Adrenal gland (tissue), 9 donors: ENCODE measurements at regions not wholly inside any gene's neighbourhood (a gene's known extent, or its start where the extent isn't known, plus 50 kb on each side); places are given as distances from the start of the nearest gene placed in this dataset.
A peak's percentile ranks its signal among the peaks of the same experiment; 100 is the strongest.

Source experiments
- DNase-seq, 7 donors: peaks; one replicate each; pipeline ENCODE4 v3.0.0-alpha.2; 2019 to 2020
- H3K27ac ChIP-seq, 5 donors: fragments of 200-600 bp; sonication (generic) in 4 of 5; 1 replicate in 3 of 5; 2 replicates in 2 of 5; pipeline versions ENCODE4 v1.5.1 to v1.8.0; 2016 to 2020; ENCODE audit warnings: mild to moderate bottlenecking in 1 of 5
- H3K27me3 ChIP-seq: fragments of 200-600 bp; 2 replicates; pipeline ENCODE4 v1.8.0; 2021
- H3K36me3 ChIP-seq, 2 donors: fragments of 200-600 bp; replicated peaks in 1 of 2; 1 replicate in 1 of 2; 2 replicates in 1 of 2; pipeline versions ENCODE4 v1.5.1 to v1.8.0; 2018 to 2022
- H3K4me1 ChIP-seq, 2 donors: fragments of 200-600 bp; replicated peaks in 1 of 2; 1 replicate in 1 of 2; 2 replicates in 1 of 2; pipeline versions ENCODE4 v1.5.1 to v1.8.0; 2018 to 2021
- H3K4me3 ChIP-seq, 4 donors: fragments of 200-600 bp; sonication (generic) in 3 of 4; one replicate each; pipeline ENCODE4 v1.5.1; 2016 to 2018
- H3K9me3 ChIP-seq, 3 donors: fragments of 200-600 bp; sonication (generic) in 1 of 3; replicated peaks in 1 of 3; 1 replicate in 2 of 3; 2 replicates in 1 of 3; pipeline versions ENCODE4 v1.5.1 to v1.8.0; 2016 to 2021
- POLR2A ChIP-seq, 2 donors: fragments of 450-650 bp; IDR thresholded peaks; one replicate each; pipeline ENCODE4 v1.6.1; 2017; ENCODE audit warnings: antibody characterized with exemption in 2 of 2, mild to moderate bottlenecking in 2 of 2, moderate library complexity in 1 of 2
- WGBS, 4 donors: extraction: QIAGEN DNeasy Blood & Tissue Kit in 2 of 4; methylation state at CpG; one replicate each; pipeline versions ENCODE4 v1.1.5 to v1.1.7; 2013 to 2017; 5-methylcytosine and 5-hydroxymethylcytosine counted together
- intact Hi-C, 2 donors: fragments of 100-400 bp; cut with DNase I; formaldehyde crosslinking; loops; one replicate each; pipeline versions ENCODE4 v1.14.1 to v1.15.0; 2022 to 2023
- TF ChIP-seq, protein P1 (sequence below), 6 experiments: fragments of 450-650 bp in 4 of 6; fragments of 200-600 bp in 2 of 6; sonication (generic) in 1 of 6; IDR thresholded peaks; 1 replicate in 5 of 6; 2 replicates in 1 of 6; pipeline versions ENCODE4 v1.5.1 to v1.8.0; 2016 to 2021; ENCODE audit warnings: antibody characterized with exemption in 6 of 6, mild to moderate bottlenecking in 2 of 6, moderate library complexity in 1 of 6
- donor health status: healthy with polysubstance abuse.
- donor health status: Bipolar disorder and iron deficiency.
- donor health status: DM: yes; HTN: yes; CAD: no.
- donor health status: DM: no; HTN: no; CAD: no.
- donor health status: DM: no; HTN: no; CAD: no.

DNA sequence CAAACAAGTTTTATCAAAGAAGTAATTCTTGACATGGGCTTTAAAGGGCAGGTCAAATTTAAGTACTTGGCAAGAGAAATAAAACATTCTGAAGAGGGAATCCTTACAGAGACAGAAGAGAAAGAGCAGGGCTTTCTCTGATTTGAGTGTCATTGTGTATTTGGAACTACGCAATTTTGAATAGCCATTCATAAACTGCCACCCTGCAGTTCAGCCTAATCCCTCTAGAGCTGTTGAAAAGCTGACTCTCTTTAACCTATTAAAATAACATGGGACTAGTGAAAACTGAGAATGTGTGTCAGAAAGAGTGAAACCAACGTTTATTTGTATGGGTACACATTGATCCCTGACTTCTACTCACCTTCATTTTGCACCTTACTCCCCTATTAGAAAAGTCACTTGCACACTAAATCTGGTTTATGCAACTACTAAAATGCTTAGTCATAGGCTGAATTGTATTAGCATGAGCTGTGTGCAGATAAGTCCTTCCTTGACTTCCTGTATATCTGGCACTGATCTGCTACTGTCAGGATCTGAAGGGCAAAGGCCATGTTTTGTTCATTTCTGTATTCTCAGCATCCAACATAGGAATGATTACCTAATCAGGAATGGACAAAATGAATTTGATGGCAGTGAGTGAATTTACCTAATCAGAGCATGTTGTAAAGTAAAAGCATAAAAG lies 458.9 kb downstream of the NOVA1 start:
- H3K27me3 ChIP-seq = no peaks in the 10 kb centered on the region
- TF ChIP-seq, protein P1, sequence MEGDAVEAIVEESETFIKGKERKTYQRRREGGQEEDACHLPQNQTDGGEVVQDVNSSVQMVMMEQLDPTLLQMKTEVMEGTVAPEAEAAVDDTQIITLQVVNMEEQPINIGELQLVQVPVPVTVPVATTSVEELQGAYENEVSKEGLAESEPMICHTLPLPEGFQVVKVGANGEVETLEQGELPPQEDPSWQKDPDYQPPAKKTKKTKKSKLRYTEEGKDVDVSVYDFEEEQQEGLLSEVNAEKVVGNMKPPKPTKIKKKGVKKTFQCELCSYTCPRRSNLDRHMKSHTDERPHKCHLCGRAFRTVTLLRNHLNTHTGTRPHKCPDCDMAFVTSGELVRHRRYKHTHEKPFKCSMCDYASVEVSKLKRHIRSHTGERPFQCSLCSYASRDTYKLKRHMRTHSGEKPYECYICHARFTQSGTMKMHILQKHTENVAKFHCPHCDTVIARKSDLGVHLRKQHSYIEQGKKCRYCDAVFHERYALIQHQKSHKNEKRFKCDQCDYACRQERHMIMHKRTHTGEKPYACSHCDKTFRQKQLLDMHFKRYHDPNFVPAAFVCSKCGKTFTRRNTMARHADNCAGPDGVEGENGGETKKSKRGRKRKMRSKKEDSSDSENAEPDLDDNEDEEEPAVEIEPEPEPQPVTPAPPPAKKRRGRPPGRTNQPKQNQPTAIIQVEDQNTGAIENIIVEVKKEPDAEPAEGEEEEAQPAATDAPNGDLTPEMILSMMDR (IDR thresholded peaks at IDR 0.05) = peak in 1 of 6 experiments; percentile 26
- TF ChIP-seq POLR2A (IDR thresholded peaks at IDR 0.05) = no peak
- no peaks in the 10 kb centered on the region for H3K9me3 ChIP-seq
- no peaks in the 10 kb centered on the region for H3K4me1 ChIP-seq
- peak overlapping the region in 1 of 5 donors; percentile 29 for H3K27ac ChIP-seq
- DNase-seq = peak in 1 of 7 donors; percentile 13
- intact Hi-C loops = no loop called here
- no peaks in the 10 kb centered on the region for H3K36me3 ChIP-seq
- WGBS, 4 donors = 30 to 49% (median 36%) methylated on average over 2 of the region's 2 CpGs
- H3K4me3 ChIP-seq = no peak overlapping the region

DNA sequence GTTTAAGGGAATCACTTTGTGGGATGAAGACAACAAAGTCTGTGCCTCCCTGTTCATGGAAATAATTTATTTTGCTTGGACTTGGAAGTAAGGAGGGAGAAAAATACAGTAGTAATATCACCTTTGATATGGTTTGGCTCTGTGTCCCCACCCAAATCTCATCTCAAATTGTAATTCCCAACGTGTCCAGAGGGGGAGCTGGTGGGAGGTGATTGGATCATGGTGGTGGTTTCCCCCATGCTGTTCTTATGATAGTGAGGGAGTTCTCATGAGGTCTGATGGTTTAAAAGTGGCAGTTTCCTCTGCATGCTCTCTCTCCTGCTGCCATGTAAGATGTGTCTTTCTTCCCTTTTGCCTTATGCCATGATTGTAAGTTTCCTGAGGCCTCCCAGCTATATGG lies 460.7 kb downstream of the NOVA1 start:
- Histone ChIP-seq H3K9me3 (no peaks in the 10 kb centered on the region), H3K36me3 (no peaks in the 10 kb centered on the region), H3K4me1 (no peaks in the 10 kb centered on the region), H3K4me3 (no peak overlapping the region), H3K27ac (no peak overlapping the region), H3K27me3 (no peaks in the 10 kb centered on the region)
- intact Hi-C loops = no loop called here
- 29 to 45% (median 35%) methylated on average over 1 of the region's 1 CpG for WGBS, 4 donors
- DNase-seq = no peak
- no peak for TF ChIP-seq POLR2A (IDR thresholded peaks at IDR 0.05)
- TF ChIP-seq, protein P1 (IDR thresholded peaks at IDR 0.05) = no peak

DNA sequence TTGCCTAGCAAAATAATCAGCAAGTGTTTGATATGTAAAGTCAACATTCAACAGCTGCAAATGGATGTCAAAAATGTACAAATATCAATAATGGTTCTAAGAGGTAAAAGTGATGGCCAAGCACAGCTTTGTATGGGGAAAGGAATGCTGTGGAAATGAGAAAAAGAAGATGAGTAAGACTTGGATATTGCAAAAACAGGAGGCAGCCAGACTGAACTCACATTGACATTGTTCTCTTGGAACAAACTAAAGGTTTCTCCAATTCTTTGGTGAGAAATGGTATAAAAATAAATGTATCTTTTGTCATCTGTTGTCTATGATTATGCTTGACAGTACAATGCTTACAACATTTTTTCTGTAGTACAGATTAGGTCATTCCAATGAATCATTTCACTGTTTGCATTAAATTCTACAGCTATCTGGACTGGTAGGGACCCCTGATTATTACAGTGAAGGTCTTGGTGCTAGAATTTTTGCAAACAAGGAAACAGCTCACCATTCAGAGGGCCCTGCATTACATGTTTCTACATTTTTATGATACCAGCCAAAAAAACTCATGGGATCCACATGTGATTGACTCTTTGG lies 465.7 kb downstream of the NOVA1 start:
- Histone ChIP-seq H3K9me3 (no peaks in the 10 kb centered on the region), H3K27me3 (no peaks in the 10 kb centered on the region), H3K4me3 (no peak overlapping the region), H3K4me1 (no peaks in the 10 kb centered on the region), H3K27ac (no peak overlapping the region), H3K36me3 (no peaks in the 10 kb centered on the region)
- TF ChIP-seq POLR2A (IDR thresholded peaks at IDR 0.05) = no peak
- TF ChIP-seq, protein P1 (IDR thresholded peaks at IDR 0.05) = no peak
- no peak for DNase-seq
- intact Hi-C loops = no loop called here

DNA sequence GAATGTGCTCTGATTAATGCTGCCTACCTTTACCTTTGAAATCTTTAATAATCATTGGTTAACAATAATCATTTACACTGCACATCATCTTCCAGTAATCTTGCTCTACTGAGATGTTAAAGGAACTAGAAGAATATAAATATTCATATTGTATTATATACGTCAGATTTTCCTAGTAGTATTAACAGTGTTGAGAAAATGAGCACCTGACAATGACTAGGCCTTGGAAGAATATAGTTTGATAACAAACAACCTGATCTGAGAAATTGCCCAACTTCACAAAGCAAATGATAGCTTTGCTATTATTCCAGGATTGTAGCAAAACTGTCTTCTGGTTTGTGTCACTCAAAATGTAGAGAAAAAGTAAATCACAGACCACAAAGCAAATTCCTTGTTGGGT lies 467.1 kb downstream of the NOVA1 start:
- Histone ChIP-seq H3K4me3 (no peak overlapping the region), H3K27ac (no peak overlapping the region), H3K4me1 (no peaks in the 10 kb centered on the region), H3K36me3 (no peaks in the 10 kb centered on the region), H3K9me3 (no peaks in the 10 kb centered on the region), H3K27me3 (no peaks in the 10 kb centered on the region)
- 69 to 72% (median 70%) methylated on average over 1 of the region's 1 CpG for WGBS, 4 donors
- TF ChIP-seq, protein P1 (IDR thresholded peaks at IDR 0.05) = no peak
- DNase-seq = no peak
- intact Hi-C loops = no loop called here
